GM12875 (cell line): ENCODE measurements at regions not wholly inside any gene's neighbourhood (a gene's known extent, or its start where the extent isn't known, plus 50 kb on each side); places are given as distances from the start of the nearest gene placed in this dataset.
"Not testable (repeated sequence)": the region's sequence is repeated elsewhere in the genome, so short reads cannot be mapped to it uniquely, and the experiment has no call there.

Experiments
- H3K4me3 ChIP-seq: one replicate; pipeline ENCODE4 v1.5.1; 2011; ENCODE audit warnings: low read depth, low read length, control low read depth
- TF ChIP-seq, protein P1 (sequence below): IDR thresholded peaks from 2 replicates; pipeline ENCODE4 v1.5.1; 2011; ENCODE audit warnings: low read depth, mild to moderate bottlenecking, control low read depth, inconsistent platforms, low read length, moderate library complexity, borderline replicate concordance; ENCODE audit not compliant: insufficient read depth

DNA sequence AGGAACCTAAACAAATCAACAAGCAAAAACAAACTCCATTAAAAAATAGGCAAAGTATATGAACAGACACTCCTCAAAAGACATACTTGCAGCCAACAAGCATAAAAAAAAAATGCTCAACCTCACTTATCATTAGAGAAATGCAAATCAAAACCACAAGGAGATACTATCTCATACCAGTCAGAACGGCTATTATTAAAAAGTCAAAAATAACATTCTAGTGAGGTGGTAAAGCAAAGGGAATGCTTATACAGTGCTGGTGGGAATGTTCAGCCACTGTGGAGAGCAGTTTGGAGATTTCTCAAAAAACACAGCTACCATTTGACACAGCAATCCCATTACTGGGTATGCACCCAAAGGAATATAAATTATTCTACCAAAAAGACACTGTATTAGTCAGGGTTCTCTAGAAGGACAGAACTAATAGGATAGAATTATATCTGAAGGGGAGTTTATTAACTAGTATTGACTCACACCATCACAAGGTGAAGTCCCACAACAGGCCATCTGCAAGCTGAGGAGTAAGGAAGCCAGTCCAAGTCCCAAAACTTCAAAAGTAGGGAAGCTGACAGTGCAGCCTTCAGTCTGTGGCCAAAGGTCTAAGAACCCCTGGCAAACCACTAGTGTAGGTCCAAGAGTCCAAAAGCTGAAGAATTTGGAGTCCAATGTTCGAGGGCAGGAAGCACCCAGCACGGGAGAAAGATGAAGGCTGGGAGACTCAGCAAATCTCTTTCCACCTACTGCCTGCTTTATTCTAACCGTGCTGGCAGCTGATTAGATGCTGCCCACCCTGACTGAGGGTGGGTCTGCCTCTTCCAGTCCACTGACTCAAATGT is 101.6 kb upstream of the KRAS start:
- TF ChIP-seq, protein P1, sequence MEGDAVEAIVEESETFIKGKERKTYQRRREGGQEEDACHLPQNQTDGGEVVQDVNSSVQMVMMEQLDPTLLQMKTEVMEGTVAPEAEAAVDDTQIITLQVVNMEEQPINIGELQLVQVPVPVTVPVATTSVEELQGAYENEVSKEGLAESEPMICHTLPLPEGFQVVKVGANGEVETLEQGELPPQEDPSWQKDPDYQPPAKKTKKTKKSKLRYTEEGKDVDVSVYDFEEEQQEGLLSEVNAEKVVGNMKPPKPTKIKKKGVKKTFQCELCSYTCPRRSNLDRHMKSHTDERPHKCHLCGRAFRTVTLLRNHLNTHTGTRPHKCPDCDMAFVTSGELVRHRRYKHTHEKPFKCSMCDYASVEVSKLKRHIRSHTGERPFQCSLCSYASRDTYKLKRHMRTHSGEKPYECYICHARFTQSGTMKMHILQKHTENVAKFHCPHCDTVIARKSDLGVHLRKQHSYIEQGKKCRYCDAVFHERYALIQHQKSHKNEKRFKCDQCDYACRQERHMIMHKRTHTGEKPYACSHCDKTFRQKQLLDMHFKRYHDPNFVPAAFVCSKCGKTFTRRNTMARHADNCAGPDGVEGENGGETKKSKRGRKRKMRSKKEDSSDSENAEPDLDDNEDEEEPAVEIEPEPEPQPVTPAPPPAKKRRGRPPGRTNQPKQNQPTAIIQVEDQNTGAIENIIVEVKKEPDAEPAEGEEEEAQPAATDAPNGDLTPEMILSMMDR = no peak
- no peak overlapping the region for H3K4me3 ChIP-seq

DNA sequence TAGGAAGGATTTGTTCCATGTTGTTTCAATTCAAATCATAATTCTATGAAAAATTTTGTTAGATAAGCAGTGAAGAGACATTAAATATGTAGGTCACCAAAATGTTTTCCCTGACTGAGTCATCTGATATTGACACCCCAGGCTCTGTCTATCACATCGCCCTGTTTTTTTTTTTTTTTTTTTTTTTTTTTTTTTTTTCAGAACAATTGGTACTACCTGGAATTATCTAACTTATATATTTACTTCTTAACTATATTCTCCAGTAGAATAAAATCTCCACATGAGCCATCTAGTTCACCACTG is 97.8 kb upstream of the KRAS start:
- no peak overlapping the region for H3K4me3 ChIP-seq
- TF ChIP-seq, protein P1 = no peak

DNA sequence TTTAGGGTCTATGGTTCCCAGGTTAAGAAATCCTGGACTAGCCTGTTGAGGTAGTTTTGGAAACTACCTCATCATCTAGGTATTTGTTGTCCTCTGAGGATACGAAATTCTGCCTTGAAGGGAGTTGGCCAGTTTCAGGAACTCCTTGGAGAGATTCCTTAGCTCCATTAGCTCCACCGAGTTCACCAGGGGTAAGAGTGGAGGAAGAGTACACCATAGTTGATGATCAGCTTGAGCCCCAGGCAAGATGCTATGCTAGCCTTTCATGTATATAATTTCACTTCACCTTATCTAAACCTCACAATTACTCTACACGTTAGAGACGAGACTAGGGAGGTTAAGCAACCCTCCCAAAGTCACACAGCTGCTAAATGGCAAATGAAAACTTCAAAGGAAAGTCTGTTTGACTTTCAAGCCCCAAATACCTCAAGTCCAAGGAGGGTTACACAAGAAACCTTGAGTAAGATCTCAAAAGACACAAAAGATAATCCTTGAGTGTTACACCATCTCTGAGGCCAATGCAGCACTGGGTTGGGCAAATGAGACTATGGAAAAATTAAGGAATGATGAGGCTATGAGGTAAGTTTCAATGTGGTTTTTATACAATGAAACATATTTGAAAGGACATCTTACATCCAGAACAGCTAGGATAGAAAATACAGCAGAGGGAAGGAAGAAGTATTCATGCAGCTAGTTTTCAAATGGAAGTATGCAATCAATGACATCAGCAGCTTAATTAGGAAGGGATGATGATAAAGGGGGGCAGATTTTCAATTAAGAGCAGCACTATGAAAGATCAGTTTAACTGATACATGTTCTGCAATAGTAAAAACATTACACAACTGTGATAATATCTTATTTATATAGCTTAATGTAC is 97.2 kb upstream of the KRAS start:
- TF ChIP-seq, protein P1 = no peak
- H3K4me3 ChIP-seq = no peak overlapping the region

DNA sequence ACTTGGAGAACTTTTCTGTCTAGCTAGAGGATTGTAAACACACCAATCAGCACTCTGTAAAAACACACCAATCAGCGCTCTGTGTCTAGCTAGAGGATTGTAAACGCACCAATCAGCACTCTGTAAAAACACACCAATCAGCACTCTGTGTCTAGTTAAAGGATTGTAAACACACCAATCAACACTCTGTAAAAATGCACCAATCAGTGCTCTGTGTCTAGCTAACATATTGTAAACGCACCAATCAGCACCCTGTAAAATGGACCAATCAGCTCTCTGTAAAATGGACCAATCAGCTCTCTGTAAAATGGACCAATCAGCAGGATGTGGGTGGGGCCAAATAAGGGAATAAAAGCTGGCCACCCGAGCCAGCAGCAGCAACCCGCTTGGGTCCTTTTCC is 91.1 kb upstream of the KRAS start:
- not testable (repeated sequence) for H3K4me3 ChIP-seq

DNA sequence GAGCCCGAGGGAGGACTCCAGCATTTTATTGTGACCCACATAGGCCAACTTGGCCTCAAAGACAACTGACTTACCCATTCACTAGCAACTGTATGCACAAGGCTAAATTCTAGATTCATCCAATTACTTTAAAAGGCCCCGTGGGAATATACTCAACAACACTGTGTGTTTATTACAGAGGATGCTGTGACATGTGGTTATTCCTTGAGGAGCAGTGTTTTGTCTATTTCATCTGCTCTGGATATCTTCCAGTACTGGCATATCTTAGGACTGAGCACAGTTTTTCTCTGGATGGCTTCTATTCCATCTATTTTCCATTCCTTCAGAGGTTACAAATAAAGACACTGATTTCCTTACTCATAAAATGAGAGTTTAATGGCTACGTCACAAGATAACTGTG is 87.2 kb upstream of the KRAS start:
- no peak overlapping the region for H3K4me3 ChIP-seq
- TF ChIP-seq, protein P1 = no peak

DNA sequence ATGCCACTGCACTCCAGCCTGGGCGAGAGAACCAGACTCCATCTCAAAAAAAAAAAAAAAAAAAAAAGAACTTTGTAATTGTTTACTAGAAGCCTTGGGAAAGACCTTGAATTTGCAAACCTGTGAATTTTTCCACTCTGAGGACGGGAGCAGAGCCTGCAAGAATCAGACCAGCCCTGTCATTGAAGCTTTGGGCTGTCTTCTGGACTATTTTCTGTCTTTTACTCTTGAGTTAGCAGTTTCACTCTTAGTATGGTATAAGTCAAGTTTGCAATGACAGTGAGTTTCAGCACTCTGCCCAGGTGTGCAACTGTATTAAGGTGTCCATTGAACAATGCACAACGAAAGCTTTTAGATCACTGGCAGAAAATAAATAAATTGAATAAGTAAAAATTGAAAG is 81.4 kb upstream of the KRAS start:
- TF ChIP-seq, protein P1 = no peak
- no peak overlapping the region for H3K4me3 ChIP-seq

DNA sequence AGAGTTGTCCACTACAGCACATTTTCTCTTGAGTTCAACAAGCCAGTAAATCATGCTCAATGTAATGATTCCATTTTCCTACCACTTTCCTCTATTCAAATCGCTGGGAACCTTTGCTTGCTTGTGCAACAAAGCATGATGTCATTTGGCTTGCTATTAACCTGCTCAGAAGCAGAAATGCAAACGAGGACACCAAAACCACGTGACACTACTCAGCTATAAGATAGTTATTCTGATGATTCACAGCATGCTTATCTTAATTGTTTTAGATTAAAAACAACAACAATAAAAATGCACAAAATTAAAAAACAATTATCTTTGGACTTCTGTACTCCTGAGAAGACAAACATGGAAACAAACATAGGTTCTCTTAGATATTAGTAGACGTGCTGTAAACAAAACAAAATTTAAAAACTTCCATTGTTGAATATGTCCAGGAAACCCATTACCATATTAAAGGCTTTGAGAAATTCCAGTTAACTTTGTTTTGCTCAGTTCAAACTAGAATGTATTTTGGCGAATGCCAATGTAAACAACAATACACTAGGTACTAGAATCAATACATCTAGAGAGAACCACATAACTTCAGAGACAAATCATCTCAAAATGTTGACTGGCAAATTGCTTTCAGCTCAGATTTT is 77.5 kb upstream of the KRAS start:
- TF ChIP-seq, protein P1 = no peak

More for the DNA sequence above, 77.5 kb upstream of the KRAS start:
- no peak overlapping the region for H3K4me3 ChIP-seq
